ENCODE measurements at regions not wholly inside any gene's neighbourhood (a gene's known extent, or its start where the extent isn't known, plus 50 kb on each side); places are given as distances from the start of the nearest gene placed in this dataset.

- H3K4me3 ChIP-seq: no peak overlapping the region
- no peaks in the 10 kb centered on the region for H3K4me1 ChIP-seq
- TF ChIP-seq POLR2AphosphoS5 (IDR thresholded peaks at IDR 0.05) (no peak), POLR2A (IDR thresholded peaks at IDR 0.05) (no peak), CTCF (IDR thresholded peaks at IDR 0.05) (no peak), EP300 (IDR thresholded peaks at IDR 0.05; ENCODE audit: low read depth) (no peak)
- no peak overlapping the region for H3K27ac ChIP-seq
- no peaks in the 10 kb centered on the region for H3K9me3 ChIP-seq
- no peaks in the 10 kb centered on the region for H3K36me3 ChIP-seq
- DNase-seq: no peak
- WGBS, 2 donors (ENCODE audit: low coverage in 1 of 2): 79 to 85% methylated on average over 2 of the region's 2 CpGs
- intact Hi-C loops (cut with DNase I; ENCODE audit: low total_unique reads) (no loop called here), in situ Hi-C loops (cut with MboI; ENCODE audit: low pct_ligation_motif_present in 1 of 4, low pct_unique_long_range_greater_than_20kb in 1 of 4, low sequenced_read_pairs in 3 of 4) (no loop called here)
- no peaks in the 10 kb centered on the region for H3K27me3 ChIP-seq
Observed at GRCh38 chr9:1311462-1312042, 261.4 kb downstream of the DMRT2 start.

- no peaks in the 10 kb centered on the region for H3K4me1 ChIP-seq
- no peaks in the 10 kb centered on the region for H3K27me3 ChIP-seq
- 53 to 75% methylated on average over 3 to 4 of the region's 4 CpGs for WGBS, 2 donors (ENCODE audit: low coverage in 1 of 2)
- TF ChIP-seq EP300 (IDR thresholded peaks at IDR 0.05; ENCODE audit: low read depth) (no peak), POLR2AphosphoS5 (IDR thresholded peaks at IDR 0.05) (no peak), POLR2A (IDR thresholded peaks at IDR 0.05) (no peak), CTCF (IDR thresholded peaks at IDR 0.05) (no peak)
- no peak overlapping the region for H3K27ac ChIP-seq
- H3K4me3 ChIP-seq: no peak overlapping the region
- H3K9me3 ChIP-seq: no peaks in the 10 kb centered on the region
- intact Hi-C loops (cut with DNase I; ENCODE audit: low total_unique reads) (no loop called here), in situ Hi-C loops (cut with MboI; ENCODE audit: low pct_ligation_motif_present in 1 of 4, low pct_unique_long_range_greater_than_20kb in 1 of 4, low sequenced_read_pairs in 3 of 4) (no loop called here)
- no peaks in the 10 kb centered on the region for H3K36me3 ChIP-seq
- DNase-seq: no peak
Observed at GRCh38 chr9:1319436-1319835, 269.3 kb downstream of the DMRT2 start.

GRCh38 chr9:1320051-1320557 lies 269.9 kb downstream of the DMRT2 start:
- no peak for TF ChIP-seq POLR2AphosphoS5 (IDR thresholded peaks at IDR 0.05)
- no peak for TF ChIP-seq POLR2A (IDR thresholded peaks at IDR 0.05)
- no peak for TF ChIP-seq CTCF (IDR thresholded peaks at IDR 0.05)
- TF ChIP-seq EP300 (IDR thresholded peaks at IDR 0.05; ENCODE audit: low read depth): no peak
- no peaks in the 10 kb centered on the region for H3K4me1 ChIP-seq
- no peak overlapping the region for H3K4me3 ChIP-seq
- intact Hi-C loops (cut with DNase I; ENCODE audit: low total_unique reads): no loop called here
- WGBS, 2 donors (ENCODE audit: low coverage in 1 of 2): 46 to 75% methylated on average over 2 to 5 of the region's 5 CpGs
- in situ Hi-C loops (cut with MboI; ENCODE audit: low pct_ligation_motif_present in 1 of 4, low pct_unique_long_range_greater_than_20kb in 1 of 4, low sequenced_read_pairs in 3 of 4): no loop called here
- no peaks in the 10 kb centered on the region for H3K36me3 ChIP-seq
- DNase-seq: no peak
- H3K27me3 ChIP-seq: no peaks in the 10 kb centered on the region
- H3K9me3 ChIP-seq: no peaks in the 10 kb centered on the region
- H3K27ac ChIP-seq: no peak overlapping the region

GRCh38 chr9:1320607-1321195 lies 270.5 kb downstream of the DMRT2 start:
- no peaks in the 10 kb centered on the region for H3K4me1 ChIP-seq
- WGBS, 2 donors (ENCODE audit: low coverage in 1 of 2): 40 to 47% methylated on average over 4 to 7 of the region's 7 CpGs
- in situ Hi-C loops (cut with MboI; ENCODE audit: low pct_ligation_motif_present in 1 of 4, low pct_unique_long_range_greater_than_20kb in 1 of 4, low sequenced_read_pairs in 3 of 4): no loop called here
- no peak overlapping the region for H3K27ac ChIP-seq
- intact Hi-C loops (cut with DNase I; ENCODE audit: low total_unique reads): no loop called here
- H3K4me3 ChIP-seq: no peak overlapping the region
- no peaks in the 10 kb centered on the region for H3K27me3 ChIP-seq
- TF ChIP-seq POLR2A (IDR thresholded peaks at IDR 0.05): no peak
- no peaks in the 10 kb centered on the region for H3K9me3 ChIP-seq
- H3K36me3 ChIP-seq: no peaks in the 10 kb centered on the region
- no peak for DNase-seq

Measured in transverse colon (tissue), 4 donors.